NB4 (cell line): ENCODE measurements at regions not wholly inside any gene's neighbourhood (a gene's known extent, or its start where the extent isn't known, plus 50 kb on each side); places are given as distances from the start of the nearest gene placed in this dataset.

ENCODE experiments used
- CTCF ChIP-seq: IDR thresholded peaks from one replicate; pipeline ENCODE4 v1.5.1; 2012; ENCODE audit warnings: low read depth, low read length
- POLR2A ChIP-seq: IDR thresholded peaks from 2 replicates; pipeline ENCODE4 v1.6.1; 2011; ENCODE audit warnings: mild to moderate bottlenecking; ENCODE audit not compliant: insufficient read length; ENCODE audit errors: extremely low read depth

GRCh38 chr16:85380002-85380395, 233.1 kb upstream of the GSE1 start:
- TF ChIP-seq POLR2A (no peak), CTCF (no peak)
